IPS-18c (cell line): ENCODE measurements at regions not wholly inside any gene's neighbourhood (a gene's known extent, or its start where the extent isn't known, plus 50 kb on each side); places are given as distances from the start of the nearest gene placed in this dataset.

Experiments
- H3K4me3 ChIP-seq: 2 replicates; pipeline ENCODE4 v1.7.0; 2013; ENCODE audit warnings: low read depth, mild to moderate bottlenecking, low read length, moderate library complexity; ENCODE audit not compliant: insufficient read depth
- H3K9me3 ChIP-seq: one replicate; pipeline ENCODE4 v1.6.1; 2013; ENCODE audit warnings: mild to moderate bottlenecking, low read length, moderate library complexity; ENCODE audit not compliant: control insufficient read depth, insufficient read depth

GRCh38 chr12:13670285-13670866 lies 311.0 kb downstream of the GRIN2B start:
- no peaks in the 10 kb centered on the region for H3K9me3 ChIP-seq
- H3K4me3 ChIP-seq = no peak overlapping the region

- no peaks in the 10 kb centered on the region for H3K9me3 ChIP-seq
Measured at GRCh38 chr12:13668880-13669279, 312.5 kb downstream of the GRIN2B start.

GRCh38 chr12:13666806-13667205 lies 314.6 kb downstream of the GRIN2B start:
- Histone ChIP-seq H3K9me3 (no peaks in the 10 kb centered on the region), H3K4me3 (no peak overlapping the region)

More at GRCh38 chr12:13668880-13669279, 312.5 kb downstream of the GRIN2B start:
- H3K4me3 ChIP-seq = no peak overlapping the region

- H3K4me3 ChIP-seq = no peak overlapping the region
- no peaks in the 10 kb centered on the region for H3K9me3 ChIP-seq
Measured at GRCh38 chr12:13661005-13661887, 320.2 kb downstream of the GRIN2B start.

- H3K9me3 ChIP-seq = no peaks in the 10 kb centered on the region
- no peak overlapping the region for H3K4me3 ChIP-seq
Measured at GRCh38 chr12:13654456-13654855, 326.9 kb downstream of the GRIN2B start.

GRCh38 chr12:13652105-13652504 lies 329.3 kb downstream of the GRIN2B start:
- no peak overlapping the region for H3K4me3 ChIP-seq
- H3K9me3 ChIP-seq = no peaks in the 10 kb centered on the region

GRCh38 chr12:13635709-13636108 lies 345.7 kb downstream of the GRIN2B start:
- Histone ChIP-seq H3K9me3 (no peaks in the 10 kb centered on the region), H3K4me3 (no peak overlapping the region)

GRCh38 chr12:13631873-13632272 lies 349.5 kb downstream of the GRIN2B start:
- Histone ChIP-seq H3K9me3 (no peaks in the 10 kb centered on the region), H3K4me3 (no peak overlapping the region)

GRCh38 chr12:13630354-13630753 lies 351.0 kb downstream of the GRIN2B start:
- Histone ChIP-seq H3K4me3 (no peak overlapping the region), H3K9me3 (no peaks in the 10 kb centered on the region)

GRCh38 chr12:13628067-13628466 lies 353.3 kb downstream of the GRIN2B start:
- no peak overlapping the region for H3K4me3 ChIP-seq
- H3K9me3 ChIP-seq = no peaks in the 10 kb centered on the region

- Histone ChIP-seq H3K9me3 (no peaks in the 10 kb centered on the region), H3K4me3 (no peak overlapping the region)
Measured at GRCh38 chr12:13627536-13627935, 353.9 kb downstream of the GRIN2B start.

GRCh38 chr12:13613297-13613696 lies 368.1 kb downstream of the GRIN2B start:
- no peak overlapping the region for H3K4me3 ChIP-seq
- H3K9me3 ChIP-seq = no peaks in the 10 kb centered on the region

GRCh38 chr12:13609894-13610679 lies 371.3 kb downstream of the GRIN2B start:
- Histone ChIP-seq H3K9me3 (no peaks in the 10 kb centered on the region), H3K4me3 (no peak overlapping the region)

GRCh38 chr12:13606290-13606689 lies 375.1 kb downstream of the GRIN2B start:
- Histone ChIP-seq H3K9me3 (no peaks in the 10 kb centered on the region), H3K4me3 (no peak overlapping the region)

GRCh38 chr12:13603953-13604352 lies 377.4 kb downstream of the GRIN2B start:
- Histone ChIP-seq H3K4me3 (no peak overlapping the region), H3K9me3 (no peaks in the 10 kb centered on the region)

- H3K4me3 ChIP-seq = no peak overlapping the region
Measured at GRCh38 chr12:13602172-13602571, 379.2 kb downstream of the GRIN2B start.

GRCh38 chr12:13599176-13599575 lies 382.2 kb downstream of the GRIN2B start:
- Histone ChIP-seq H3K4me3 (no peak overlapping the region), H3K9me3 (no peaks in the 10 kb centered on the region)

More at GRCh38 chr12:13602172-13602571, 379.2 kb downstream of the GRIN2B start:
- no peaks in the 10 kb centered on the region for H3K9me3 ChIP-seq

GRCh38 chr12:13597837-13598236 lies 383.6 kb downstream of the GRIN2B start:
- no peaks in the 10 kb centered on the region for H3K9me3 ChIP-seq
- no peak overlapping the region for H3K4me3 ChIP-seq
